ENCODE measurements at regions not wholly inside any gene's neighbourhood (a gene's known extent, or its start where the extent isn't known, plus 50 kb on each side); places are given as distances from the start of the nearest gene placed in this dataset.

DNA sequence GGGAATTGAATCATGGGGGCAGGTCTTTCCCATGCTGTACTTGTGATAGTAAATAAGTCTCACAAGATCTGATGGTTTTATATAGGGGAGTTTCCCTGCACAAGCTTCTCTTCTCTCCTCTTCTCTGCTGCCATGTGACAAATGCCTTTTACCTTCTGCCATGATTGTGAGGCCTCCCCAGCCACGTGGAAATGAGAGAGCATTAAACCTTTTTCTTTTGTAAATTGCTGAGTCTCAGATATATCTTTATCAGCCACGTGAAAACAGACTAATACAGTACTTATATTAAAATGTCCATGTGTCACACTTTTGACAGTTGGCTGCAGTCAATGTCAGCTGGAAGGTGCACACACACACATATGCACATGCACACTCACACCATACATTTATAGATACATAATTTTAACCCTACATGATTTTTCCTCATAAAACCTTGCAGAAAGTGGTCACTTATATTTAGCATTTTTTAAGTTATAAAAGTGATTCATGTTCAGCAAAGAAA, 128.9 kb downstream of the OTOR start:
- no peak overlapping the region for H3K4me3 ChIP-seq (replicated peaks; ENCODE audit: low read depth, low read length)
- no peak for DNase-seq (ENCODE audit: low read depth)
- TF ChIP-seq, protein P1, sequence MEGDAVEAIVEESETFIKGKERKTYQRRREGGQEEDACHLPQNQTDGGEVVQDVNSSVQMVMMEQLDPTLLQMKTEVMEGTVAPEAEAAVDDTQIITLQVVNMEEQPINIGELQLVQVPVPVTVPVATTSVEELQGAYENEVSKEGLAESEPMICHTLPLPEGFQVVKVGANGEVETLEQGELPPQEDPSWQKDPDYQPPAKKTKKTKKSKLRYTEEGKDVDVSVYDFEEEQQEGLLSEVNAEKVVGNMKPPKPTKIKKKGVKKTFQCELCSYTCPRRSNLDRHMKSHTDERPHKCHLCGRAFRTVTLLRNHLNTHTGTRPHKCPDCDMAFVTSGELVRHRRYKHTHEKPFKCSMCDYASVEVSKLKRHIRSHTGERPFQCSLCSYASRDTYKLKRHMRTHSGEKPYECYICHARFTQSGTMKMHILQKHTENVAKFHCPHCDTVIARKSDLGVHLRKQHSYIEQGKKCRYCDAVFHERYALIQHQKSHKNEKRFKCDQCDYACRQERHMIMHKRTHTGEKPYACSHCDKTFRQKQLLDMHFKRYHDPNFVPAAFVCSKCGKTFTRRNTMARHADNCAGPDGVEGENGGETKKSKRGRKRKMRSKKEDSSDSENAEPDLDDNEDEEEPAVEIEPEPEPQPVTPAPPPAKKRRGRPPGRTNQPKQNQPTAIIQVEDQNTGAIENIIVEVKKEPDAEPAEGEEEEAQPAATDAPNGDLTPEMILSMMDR (IDR thresholded peaks at IDR 0.05; ENCODE audit: low read length, missing control alignments): no peak

DNA sequence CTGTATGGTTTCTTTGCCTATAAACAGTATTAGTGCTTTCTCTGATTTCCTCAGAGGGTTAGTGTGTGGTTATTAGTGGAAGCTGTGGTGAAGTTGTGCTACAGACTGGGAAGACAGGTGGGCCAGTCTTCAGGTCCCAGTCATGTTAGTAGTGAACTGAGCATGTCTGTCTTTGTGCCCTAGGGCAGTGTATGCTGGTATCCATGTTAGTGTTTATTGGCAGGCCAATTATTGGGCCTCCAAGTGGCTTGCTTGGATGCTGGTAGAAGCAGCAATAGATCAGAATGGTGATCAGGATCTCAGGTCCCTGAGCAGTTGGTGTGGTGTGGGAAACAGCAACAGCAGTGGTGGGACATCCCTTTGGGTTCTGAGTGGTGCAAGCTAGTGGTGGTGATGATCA, 137.6 kb downstream of the OTOR start:
- no peak overlapping the region for H3K4me3 ChIP-seq (replicated peaks; ENCODE audit: low read depth, low read length)
- TF ChIP-seq, protein P1 (IDR thresholded peaks at IDR 0.05; ENCODE audit: low read length, missing control alignments): no peak
- DNase-seq (ENCODE audit: low read depth): no peak

- DNase-seq (ENCODE audit: low read depth): no peak
- TF ChIP-seq, protein P1 (IDR thresholded peaks at IDR 0.05; ENCODE audit: low read length, missing control alignments): no peak
- no peak overlapping the region for H3K4me3 ChIP-seq (replicated peaks; ENCODE audit: low read depth, low read length)
Observed at GRCh38 chr20:16898433-16898832, 150.3 kb downstream of the OTOR start.

DNA sequence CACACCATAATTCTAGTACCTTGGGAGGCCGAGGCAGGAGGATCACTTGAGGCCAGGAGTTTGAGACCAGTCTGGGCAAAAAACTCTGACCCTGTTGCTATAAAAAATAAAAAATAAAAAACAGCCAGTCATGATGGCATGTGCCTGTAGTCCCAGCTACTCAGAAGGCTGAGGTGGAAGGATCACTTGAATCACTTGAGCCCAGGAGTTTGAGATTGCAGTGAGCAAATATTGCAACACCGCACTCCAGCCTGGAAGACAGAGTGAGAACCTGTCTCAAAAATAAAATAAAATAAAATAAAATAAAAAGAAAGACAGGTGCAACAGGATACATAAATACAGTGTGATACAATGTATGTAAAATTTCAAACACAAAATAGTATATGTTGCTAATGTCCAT, 154.5 kb downstream of the OTOR start:
- TF ChIP-seq, protein P1 (IDR thresholded peaks at IDR 0.05; ENCODE audit: low read length, missing control alignments): no peak
- no peak overlapping the region for H3K4me3 ChIP-seq (replicated peaks; ENCODE audit: low read depth, low read length)
- DNase-seq (ENCODE audit: low read depth): no peak

DNA sequence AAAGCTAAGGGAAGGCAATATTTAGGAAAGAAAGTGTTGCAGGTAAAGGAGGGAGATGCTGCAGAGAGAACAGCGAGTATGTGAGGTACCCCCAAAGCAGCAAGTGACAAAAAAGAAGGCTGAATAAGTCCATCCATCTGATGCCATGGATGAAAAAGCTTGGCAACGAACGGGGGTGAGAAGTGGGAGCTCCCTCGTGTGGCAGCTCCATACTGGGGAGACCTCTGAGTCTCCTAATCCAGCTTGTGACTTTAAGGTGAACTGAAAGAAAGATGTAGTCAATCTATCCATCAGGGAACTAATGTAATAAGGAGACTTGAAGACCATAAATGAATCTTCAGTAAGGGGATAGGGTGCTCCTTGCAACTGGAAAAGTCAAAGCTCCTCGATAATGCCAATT, 156.6 kb downstream of the OTOR start:
- TF ChIP-seq, protein P1 (IDR thresholded peaks at IDR 0.05; ENCODE audit: low read length, missing control alignments): no peak
- H3K4me3 ChIP-seq (replicated peaks; ENCODE audit: low read depth, low read length): no peak overlapping the region
- DNase-seq (ENCODE audit: low read depth): no peak

GRCh38 chr20:16914277-16914676, 166.1 kb downstream of the OTOR start:
- TF ChIP-seq, protein P1 (IDR thresholded peaks at IDR 0.05; ENCODE audit: low read length, missing control alignments): no peak
- DNase-seq (ENCODE audit: low read depth): no peak

GRCh38 chr20:16916165-16916564, 168.0 kb downstream of the OTOR start:
- TF ChIP-seq, protein P1 (IDR thresholded peaks at IDR 0.05; ENCODE audit: low read length, missing control alignments): no peak
- no peak for DNase-seq (ENCODE audit: low read depth)
- no peak overlapping the region for H3K4me3 ChIP-seq (replicated peaks; ENCODE audit: low read depth, low read length)

More at GRCh38 chr20:16914277-16914676, 166.1 kb downstream of the OTOR start:
- H3K4me3 ChIP-seq (replicated peaks; ENCODE audit: low read depth, low read length): no peak overlapping the region
